GM04503 (cell line): ENCODE measurements at regions not wholly inside any gene's neighbourhood (a gene's known extent, or its start where the extent isn't known, plus 50 kb on each side); places are given as distances from the start of the nearest gene placed in this dataset.
"Not testable (repeated sequence)": the region's sequence is repeated elsewhere in the genome, so short reads cannot be mapped to it uniquely, and the experiment has no call there.

Source experiments
- DNase-seq: peaks from one replicate; pipeline ENCODE4 v3.0.0-alpha.2; 2012; ENCODE audit warnings: low read depth

GRCh38 chr3:151675858-151676615 is 57.7 kb upstream of the AADACL2 start:
- no peak for DNase-seq

GRCh38 chr3:151673974-151674373 is 59.8 kb upstream of the AADACL2 start:
- DNase-seq, result no peak

GRCh38 chr3:151667762-151668161 is 66.0 kb upstream of the AADACL2 start:
- not testable (repeated sequence) for DNase-seq

GRCh38 chr3:151660885-151661284 is 72.8 kb upstream of the AADACL2 start:
- no peak for DNase-seq

- DNase-seq, result no peak
Measured at GRCh38 chr3:151644986-151645385, 88.7 kb upstream of the AADACL2 start.

GRCh38 chr3:151644020-151644620 is 89.6 kb upstream of the AADACL2 start:
- no peak for DNase-seq

GRCh38 chr3:151639418-151639740 is 94.3 kb upstream of the AADACL2 start:
- no peak for DNase-seq

- no peak for DNase-seq
Measured at GRCh38 chr3:151638555-151639417, 94.9 kb upstream of the AADACL2 start.

- no peak for DNase-seq
Measured at GRCh38 chr3:151635905-151636304, 97.8 kb upstream of the AADACL2 start.

GRCh38 chr3:151631946-151632345 is 101.8 kb upstream of the AADACL2 start:
- no peak for DNase-seq

- no peak for DNase-seq
Measured at GRCh38 chr3:151630938-151631441, 102.7 kb upstream of the AADACL2 start.

- DNase-seq, result no peak
Measured at GRCh38 chr3:151630035-151630434, 103.7 kb upstream of the AADACL2 start.

GRCh38 chr3:151625586-151625985 is 108.1 kb upstream of the AADACL2 start:
- DNase-seq, result no peak

- no peak for DNase-seq
Measured at GRCh38 chr3:151625086-151625485, 108.6 kb upstream of the AADACL2 start.

GRCh38 chr3:151620071-151620470 is 113.7 kb upstream of the AADACL2 start:
- DNase-seq, result no peak

GRCh38 chr3:151615464-151615863 is 118.3 kb upstream of the AADACL2 start:
- DNase-seq, result no peak

- no peak for DNase-seq
Measured at GRCh38 chr3:151612115-151612514, 121.6 kb upstream of the AADACL2 start.

- DNase-seq, result no peak
Measured at GRCh38 chr3:151611419-151611818, 122.3 kb upstream of the AADACL2 start.

GRCh38 chr3:151609491-151609890 is 124.2 kb upstream of the AADACL2 start:
- DNase-seq, result no peak

- DNase-seq, result no peak
Measured at GRCh38 chr3:151604891-151605290, 128.8 kb upstream of the AADACL2 start.

- no peak for DNase-seq
Measured at GRCh38 chr3:151600783-151601182, 132.9 kb upstream of the AADACL2 start.

- no peak for DNase-seq
Measured at GRCh38 chr3:151599103-151599672, 134.5 kb upstream of the AADACL2 start.
